Activated B cell treated with CpG ODN at 0.5 μM for 24 hours (primary cell): ENCODE measurements at regions not wholly inside any gene's neighbourhood (a gene's known extent, or its start where the extent isn't known, plus 50 kb on each side); places are given as distances from the start of the nearest gene placed in this dataset.

ENCODE experiments used
- ATAC-seq: fragments of 200-7000 bp; cut with Tn5 transposase; one replicate; pipeline ENCODE4 v1.10.0; 2021; ENCODE audit warnings: low read depth, mild to moderate bottlenecking, moderate library complexity
- CTCF ChIA-PET: fragments of 350-600 bp; sonication (Branson Sonifier 250); formaldehyde crosslinking; loops from one replicate; lab custom pipeline; 2021; ENCODE audit warnings: antibody characterized with exemption; lab: Charles Lee
- POLR2A ChIA-PET: fragments of 350-600 bp; sonication (Branson Sonifier 250); formaldehyde crosslinking; loops from one replicate; lab custom pipeline; 2021; ENCODE audit warnings: antibody characterized with exemption; lab: Charles Lee
- DNase-seq: peaks from one replicate; pipeline ENCODE4 v3.0.0; 2022
- H3K27ac Mint-ChIP-seq: one replicate; pipeline ENCODE4 v1.8.0; 2020; ENCODE audit warnings: mixed read lengths
- H3K27me3 Mint-ChIP-seq: one replicate; pipeline ENCODE4 v1.8.0; 2021; ENCODE audit warnings: mixed read lengths
- H3K36me3 Mint-ChIP-seq: one replicate; pipeline ENCODE4 v1.8.0; 2021; ENCODE audit warnings: low read depth, mixed read lengths
- H3K4me1 Mint-ChIP-seq: one replicate; pipeline ENCODE4 v1.8.0; 2021; ENCODE audit warnings: mixed read lengths
- H3K4me3 Mint-ChIP-seq: one replicate; pipeline ENCODE4 v1.8.0; 2020; ENCODE audit warnings: mild to moderate bottlenecking, mixed read lengths
- H3K9me3 Mint-ChIP-seq: one replicate; pipeline ENCODE4 v1.8.0; 2020; ENCODE audit warnings: mixed read lengths
- intact Hi-C: fragments of 100-400 bp; cut with micrococcal nuclease; formaldehyde crosslinking; loops from one replicate; pipeline ENCODE4 v1.15.1; 2024
- TF ChIP-seq, protein P1 (sequence below): fragments of 200-600 bp; IDR thresholded peaks from one replicate; pipeline ENCODE4 v1.8.0; 2022; ENCODE audit warnings: antibody characterized with exemption, mild to moderate bottlenecking

DNA sequence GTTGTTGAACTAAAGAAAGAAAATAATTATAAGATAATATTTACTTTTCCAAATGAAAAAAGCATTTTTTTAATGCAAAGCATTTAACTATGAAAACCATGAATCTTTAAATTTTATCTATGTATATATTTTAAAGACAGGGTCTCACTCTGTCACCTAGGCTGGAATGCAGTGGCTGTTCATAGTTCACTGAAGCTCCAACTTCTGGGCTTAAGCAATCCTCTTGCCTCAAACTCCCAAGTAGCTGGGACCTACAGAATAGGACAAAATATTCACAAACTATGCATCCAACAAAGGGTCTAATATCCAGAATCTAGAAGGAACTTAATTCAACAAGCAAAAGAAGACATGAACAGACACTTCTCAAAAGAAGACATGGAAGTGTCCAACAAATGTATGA is 55.9 kb upstream of the ALB start:
- DNase-seq = no peak
- CTCF ChIA-PET = no interaction called here
- intact Hi-C loops = no loop called here
- Mint-ChIP-seq H3K4me3 (no peak overlapping the region), H3K9me3 (no peaks in the 10 kb centered on the region), H3K36me3 (no peaks in the 10 kb centered on the region), H3K27me3 (peaks cover 8% of the 10 kb centered on the region), H3K27ac (no peak overlapping the region), H3K4me1 (no peaks in the 10 kb centered on the region)
- ATAC-seq = no peak
- TF ChIP-seq, protein P1, sequence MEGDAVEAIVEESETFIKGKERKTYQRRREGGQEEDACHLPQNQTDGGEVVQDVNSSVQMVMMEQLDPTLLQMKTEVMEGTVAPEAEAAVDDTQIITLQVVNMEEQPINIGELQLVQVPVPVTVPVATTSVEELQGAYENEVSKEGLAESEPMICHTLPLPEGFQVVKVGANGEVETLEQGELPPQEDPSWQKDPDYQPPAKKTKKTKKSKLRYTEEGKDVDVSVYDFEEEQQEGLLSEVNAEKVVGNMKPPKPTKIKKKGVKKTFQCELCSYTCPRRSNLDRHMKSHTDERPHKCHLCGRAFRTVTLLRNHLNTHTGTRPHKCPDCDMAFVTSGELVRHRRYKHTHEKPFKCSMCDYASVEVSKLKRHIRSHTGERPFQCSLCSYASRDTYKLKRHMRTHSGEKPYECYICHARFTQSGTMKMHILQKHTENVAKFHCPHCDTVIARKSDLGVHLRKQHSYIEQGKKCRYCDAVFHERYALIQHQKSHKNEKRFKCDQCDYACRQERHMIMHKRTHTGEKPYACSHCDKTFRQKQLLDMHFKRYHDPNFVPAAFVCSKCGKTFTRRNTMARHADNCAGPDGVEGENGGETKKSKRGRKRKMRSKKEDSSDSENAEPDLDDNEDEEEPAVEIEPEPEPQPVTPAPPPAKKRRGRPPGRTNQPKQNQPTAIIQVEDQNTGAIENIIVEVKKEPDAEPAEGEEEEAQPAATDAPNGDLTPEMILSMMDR = no peak
- POLR2A ChIA-PET = no interaction called here

GRCh38 chr4:73347497-73347896 is 56.6 kb upstream of the ALB start:
- no peak overlapping the region for H3K4me3 Mint-ChIP-seq
- intact Hi-C loops = no loop called here
- H3K36me3 Mint-ChIP-seq = no peaks in the 10 kb centered on the region
- peaks cover 8% of the 10 kb centered on the region for H3K27me3 Mint-ChIP-seq
- H3K4me1 Mint-ChIP-seq = no peaks in the 10 kb centered on the region
- ChIA-PET POLR2A (no interaction called here), CTCF (no interaction called here)
- H3K9me3 Mint-ChIP-seq = no peaks in the 10 kb centered on the region
- TF ChIP-seq, protein P1 = no peak
- no peak overlapping the region for H3K27ac Mint-ChIP-seq
- ATAC-seq = no peak
- no peak for DNase-seq

- no peaks in the 10 kb centered on the region for H3K4me1 Mint-ChIP-seq
- intact Hi-C loops = no loop called here
- H3K27me3 Mint-ChIP-seq = peaks cover 8% of the 10 kb centered on the region
- no peaks in the 10 kb centered on the region for H3K9me3 Mint-ChIP-seq
- ChIA-PET CTCF (no interaction called here), POLR2A (no interaction called here)
- ATAC-seq (no peak), DNase-seq (no peak)
- H3K27ac Mint-ChIP-seq = no peak overlapping the region
- TF ChIP-seq, protein P1 = no peak
- no peak overlapping the region for H3K4me3 Mint-ChIP-seq
- no peaks in the 10 kb centered on the region for H3K36me3 Mint-ChIP-seq
These were observed 58.6 kb upstream of the ALB start for GRCh38 chr4:73345399-73345975.

DNA sequence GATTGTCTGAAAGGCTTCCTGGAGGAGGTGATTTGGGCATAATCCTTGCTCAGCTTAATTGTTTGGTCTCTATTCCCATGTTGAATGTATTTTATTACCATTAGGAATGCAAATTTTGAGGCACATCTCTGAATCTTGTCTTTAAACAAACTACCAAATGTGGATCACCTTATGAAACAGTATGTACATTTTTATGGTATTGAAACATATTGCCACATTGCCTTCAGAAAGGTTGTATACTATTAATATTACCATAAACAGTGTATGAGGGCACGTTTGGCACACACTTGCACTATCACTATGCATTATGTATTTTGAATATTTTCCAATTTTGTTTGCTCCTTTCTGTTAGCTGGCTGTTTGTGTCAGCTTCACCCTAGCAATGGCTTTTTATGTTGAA is 60.0 kb upstream of the ALB start:
- ATAC-seq (no peak), DNase-seq (no peak)
- CTCF ChIA-PET = no interaction called here
- Mint-ChIP-seq H3K27ac (no peak overlapping the region), H3K4me1 (no peaks in the 10 kb centered on the region), H3K9me3 (no peaks in the 10 kb centered on the region), H3K36me3 (no peaks in the 10 kb centered on the region), H3K4me3 (no peak overlapping the region), H3K27me3 (peaks cover 9% of the 10 kb centered on the region)
- intact Hi-C loops = no loop called here
- POLR2A ChIA-PET = no interaction called here
- TF ChIP-seq, protein P1 = no peak

GRCh38 chr4:73343432-73343831 is 60.7 kb upstream of the ALB start:
- ChIA-PET POLR2A (no interaction called here), CTCF (no interaction called here)
- no peak for ATAC-seq
- no peaks in the 10 kb centered on the region for H3K9me3 Mint-ChIP-seq
- no peak overlapping the region for H3K4me3 Mint-ChIP-seq
- no peak for DNase-seq
- intact Hi-C loops = no loop called here
- peaks cover 6% of the 10 kb centered on the region for H3K27me3 Mint-ChIP-seq
- TF ChIP-seq, protein P1 = no peak
- H3K36me3 Mint-ChIP-seq = no peaks in the 10 kb centered on the region
- H3K27ac Mint-ChIP-seq = no peak overlapping the region
- no peaks in the 10 kb centered on the region for H3K4me1 Mint-ChIP-seq
